Stimulated activated CD8-positive, alpha-beta memory T cell treated with anti-CD3 and anti-CD28 coated beads, Interleukin-4, amount 100 ng/mL, for 24 hours (primary cell): ENCODE measurements at regions not wholly inside any gene's neighbourhood (a gene's known extent, or its start where the extent isn't known, plus 50 kb on each side); places are given as distances from the start of the nearest gene placed in this dataset.

ENCODE experiments used
- DNase-seq: peaks from one replicate; pipeline ENCODE4 v3.0.0-alpha.2; 2020; ENCODE audit warnings: low read depth

DNA sequence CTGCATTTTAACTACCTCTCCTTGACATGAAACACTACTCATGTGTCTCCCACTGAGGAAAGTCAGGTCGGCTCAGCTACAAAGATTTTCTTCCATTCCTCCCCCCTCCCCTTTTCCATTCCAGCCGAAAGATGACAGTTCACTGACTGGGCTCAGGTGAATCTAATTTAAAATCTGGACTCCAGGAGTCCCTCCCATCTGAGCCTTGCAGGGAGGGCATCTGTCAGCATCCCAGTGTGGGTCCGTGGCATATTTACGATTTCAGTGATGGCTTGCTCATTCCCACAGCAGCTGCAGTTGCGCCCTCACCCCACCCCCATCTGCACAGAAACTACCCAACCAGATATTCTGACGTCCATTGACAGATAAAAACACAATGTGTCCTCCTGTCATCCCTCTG is 153.7 kb upstream of the ARRDC4 start:
- DNase-seq, result no peak

DNA sequence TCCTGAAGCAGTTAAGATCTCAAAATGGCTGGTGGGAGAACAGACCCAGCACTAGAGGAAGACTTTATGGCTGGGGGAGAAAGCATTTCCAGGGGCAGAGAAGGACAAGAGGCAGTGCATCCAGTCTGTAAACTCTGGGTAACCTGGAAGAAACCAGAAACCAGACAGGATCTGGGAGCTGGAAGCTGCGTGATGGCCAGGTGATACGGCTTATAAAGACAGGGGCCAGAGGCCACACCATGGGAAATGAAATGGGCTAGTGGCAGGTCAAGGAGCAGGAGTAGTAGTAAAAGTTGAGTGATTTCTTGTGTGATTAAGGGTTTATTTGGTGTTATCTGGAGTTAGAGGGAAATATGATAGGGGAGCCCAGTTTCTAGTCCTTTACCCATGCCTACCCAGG is 144.7 kb upstream of the ARRDC4 start:
- no peak for DNase-seq

DNA sequence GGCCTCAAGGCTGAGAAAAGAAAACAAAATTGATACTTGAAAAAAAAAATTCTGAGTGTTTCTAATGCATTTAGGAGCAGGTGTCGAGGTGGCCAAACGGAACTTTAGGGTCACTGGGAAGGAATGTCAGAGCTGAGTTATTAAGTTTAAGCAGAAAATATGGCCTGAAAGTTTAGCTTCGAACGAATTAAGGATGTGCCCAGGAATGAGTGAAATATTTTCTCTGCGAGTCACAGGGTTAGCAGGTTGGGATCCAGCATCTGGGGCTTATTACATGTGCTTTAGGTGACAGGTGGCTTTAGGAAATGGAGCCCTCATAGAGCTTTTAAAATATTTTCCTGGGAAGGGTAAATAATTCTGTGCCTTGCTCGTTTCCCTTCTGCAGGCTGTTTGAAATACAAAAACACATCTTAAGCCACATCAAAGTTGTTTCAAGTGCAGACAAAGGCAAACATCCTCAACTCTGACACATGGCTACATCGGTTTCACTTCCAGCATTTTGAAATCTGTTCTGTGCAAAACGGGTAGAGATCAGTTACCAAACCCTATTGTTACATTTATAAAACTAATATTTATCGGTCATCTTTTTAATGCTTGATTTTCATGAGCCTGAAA is 143.1 kb upstream of the ARRDC4 start:
- no peak for DNase-seq

DNA sequence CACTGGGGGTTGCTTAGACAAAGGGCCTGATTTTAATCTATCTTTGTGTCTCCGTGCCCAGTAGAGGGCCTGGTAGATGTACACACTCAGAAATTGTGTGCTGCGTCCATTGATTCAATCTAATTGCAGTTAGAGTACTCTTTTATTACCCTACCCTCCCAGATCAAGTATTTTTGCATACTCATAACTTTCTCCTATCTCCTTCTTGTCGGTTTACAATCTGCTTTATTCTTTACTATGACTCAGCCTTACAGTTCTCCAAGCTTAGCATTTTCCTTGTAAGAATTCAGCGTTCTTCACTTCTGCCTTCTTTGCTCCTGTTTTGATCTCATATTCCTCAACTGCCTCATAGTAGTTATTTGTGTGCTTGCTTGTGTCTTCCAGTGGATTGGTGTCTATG is 124.5 kb upstream of the ARRDC4 start:
- no peak for DNase-seq

DNA sequence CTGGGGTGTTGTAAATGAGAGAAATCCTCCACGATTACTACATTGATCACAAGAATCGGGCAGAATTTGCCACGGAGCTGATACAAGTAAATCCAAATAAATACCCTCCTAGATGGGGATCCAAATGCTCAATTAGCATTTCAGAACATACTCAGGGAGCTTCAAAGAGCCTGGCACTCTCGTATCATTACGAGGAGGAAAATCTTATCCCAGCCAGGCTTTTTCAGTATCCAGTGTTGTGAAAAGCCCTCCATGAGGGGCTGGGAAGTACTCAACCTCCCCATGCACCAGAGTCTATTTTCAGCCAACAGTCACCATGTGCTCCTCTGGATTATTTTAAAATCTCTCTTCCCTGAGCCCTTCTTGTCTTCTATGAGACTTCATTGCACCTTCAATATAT is 122.6 kb upstream of the ARRDC4 start:
- no peak for DNase-seq

DNA sequence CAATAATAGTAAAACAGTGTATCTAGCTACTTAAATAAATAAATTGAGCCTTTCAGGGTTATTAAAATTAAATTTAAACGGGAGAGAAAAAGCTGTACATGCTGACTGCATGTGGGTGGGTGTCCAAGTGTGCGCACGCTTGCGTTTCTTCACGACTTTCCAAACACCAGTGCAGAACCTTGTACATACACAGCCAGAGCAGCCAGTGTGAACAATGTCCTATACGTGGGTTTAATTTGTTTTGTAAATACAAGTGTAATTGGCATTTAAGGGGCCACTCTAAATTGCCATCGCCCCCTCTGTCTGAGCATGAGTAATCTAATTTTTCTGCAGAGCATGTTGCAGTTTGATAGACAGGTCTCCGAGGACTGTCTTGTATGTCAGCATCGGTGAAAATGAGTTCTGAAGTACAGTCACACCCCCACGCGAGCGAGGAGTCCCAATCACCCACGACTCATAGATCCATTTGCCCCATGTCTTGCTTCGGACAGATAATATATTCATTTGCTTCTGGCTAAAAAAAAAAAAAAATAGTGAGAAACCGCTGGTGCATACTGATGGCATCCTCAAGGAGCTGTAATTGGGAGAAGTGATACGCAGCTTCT is 121.8 kb upstream of the ARRDC4 start:
- DNase-seq, result no peak

DNA sequence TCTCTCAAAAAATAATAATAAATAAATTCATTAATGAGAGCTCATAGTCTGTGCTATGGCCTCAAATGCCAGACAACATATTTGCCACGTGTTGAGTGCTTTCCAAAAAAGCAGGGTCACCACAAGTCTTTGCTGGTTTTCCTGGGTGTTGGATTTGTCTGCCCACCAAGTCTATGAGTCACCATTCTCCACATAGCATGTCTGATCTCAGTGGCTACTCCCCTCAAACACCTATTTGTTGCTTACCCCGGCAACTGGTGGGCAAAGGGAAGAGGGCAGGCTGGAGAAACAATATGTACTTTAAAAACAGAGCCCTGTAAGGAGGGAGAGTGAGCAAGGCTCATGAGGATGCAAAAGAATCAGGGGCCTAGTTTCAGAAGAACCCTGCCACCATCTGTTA is 120.0 kb upstream of the ARRDC4 start:
- no peak for DNase-seq

DNA sequence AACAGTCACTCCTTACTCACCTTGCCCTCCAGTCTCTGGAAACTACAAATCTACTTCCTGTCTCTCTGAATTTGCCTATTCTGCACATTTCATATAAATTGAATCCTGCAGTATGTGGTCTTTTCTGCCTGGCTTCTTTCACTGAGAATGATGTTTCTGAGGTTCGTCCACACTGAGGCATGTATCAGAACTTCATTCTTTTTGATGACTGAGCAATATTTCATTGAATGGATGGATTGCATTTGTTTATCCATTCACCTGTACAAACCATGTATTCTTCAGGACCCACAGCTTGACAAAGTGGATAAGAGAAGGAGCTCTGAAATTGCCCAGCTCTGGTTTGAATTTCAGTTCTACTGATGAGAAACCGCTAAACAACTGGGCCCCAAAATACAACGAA is 118.9 kb upstream of the ARRDC4 start:
- no peak for DNase-seq

DNA sequence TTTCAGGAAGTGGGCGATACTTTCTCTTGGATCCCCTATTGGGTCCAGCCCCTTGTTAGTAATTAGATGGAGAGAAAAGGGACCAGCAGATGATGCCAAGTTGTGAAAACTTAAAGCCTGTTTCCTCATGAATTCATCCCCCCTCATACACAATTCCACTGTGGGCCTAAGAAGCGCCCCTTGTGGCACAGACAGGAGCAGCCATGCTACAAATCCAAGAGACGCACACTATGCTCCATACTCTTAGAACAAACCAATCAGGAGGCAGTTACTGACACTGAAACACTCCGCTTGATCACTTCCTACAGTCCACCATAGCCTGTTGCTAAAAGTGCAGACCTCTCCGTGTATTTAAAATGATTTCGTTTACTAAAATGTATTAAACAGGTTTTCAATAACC is 111.3 kb upstream of the ARRDC4 start:
- DNase-seq, result no peak

DNA sequence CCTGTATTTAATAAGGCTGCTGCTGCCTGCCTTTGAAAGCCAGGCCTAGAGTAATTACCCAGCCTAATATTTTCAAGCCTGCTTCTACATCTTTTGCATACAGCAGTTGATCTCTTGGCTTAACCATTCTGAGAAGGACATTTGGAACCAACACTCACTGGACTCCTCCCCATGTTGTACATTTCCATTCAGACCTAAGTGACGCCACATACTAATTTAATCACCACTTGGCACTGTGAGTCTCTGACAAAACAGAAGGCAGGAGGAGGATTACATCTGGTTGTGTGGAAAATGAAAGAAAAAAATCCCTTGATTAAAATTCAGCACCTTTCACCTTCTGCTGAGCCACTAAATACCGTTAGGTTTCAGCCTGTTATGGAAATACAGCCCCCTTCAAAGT is 102.2 kb upstream of the ARRDC4 start:
- no peak for DNase-seq

DNA sequence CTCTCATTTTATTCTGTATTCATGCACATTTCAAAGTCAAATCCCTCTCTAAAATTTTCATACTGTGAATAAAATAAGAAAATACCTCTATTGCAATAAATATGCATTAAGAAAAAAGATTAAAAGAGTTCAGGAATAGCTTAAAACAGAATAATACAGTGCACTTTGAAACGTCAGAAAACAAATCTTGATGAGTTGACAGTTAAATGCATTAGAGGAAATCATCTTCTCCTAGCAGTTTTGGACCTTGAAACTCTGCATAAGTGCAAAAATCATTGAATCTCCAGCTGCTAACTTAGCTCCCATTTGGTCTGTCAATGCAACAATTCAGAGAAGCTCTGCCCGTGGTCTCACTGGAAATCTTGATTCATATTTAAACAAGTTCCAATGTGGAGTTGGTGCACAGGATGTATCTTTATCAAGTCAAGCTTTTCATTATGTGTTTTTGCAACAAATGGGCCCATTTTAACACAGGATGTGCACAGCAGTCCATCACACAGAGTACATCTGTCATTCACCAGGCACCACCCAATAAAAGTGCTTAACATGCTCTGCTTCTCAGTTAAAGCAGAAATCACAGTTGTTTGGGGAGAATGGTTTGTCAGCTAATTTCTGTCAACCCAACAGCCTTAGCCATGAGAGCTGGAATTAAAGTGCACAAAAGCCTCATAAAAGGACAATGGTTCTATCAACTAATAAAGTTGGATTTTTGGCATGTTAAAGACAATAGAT is 98.8 kb upstream of the ARRDC4 start:
- no peak for DNase-seq

DNA sequence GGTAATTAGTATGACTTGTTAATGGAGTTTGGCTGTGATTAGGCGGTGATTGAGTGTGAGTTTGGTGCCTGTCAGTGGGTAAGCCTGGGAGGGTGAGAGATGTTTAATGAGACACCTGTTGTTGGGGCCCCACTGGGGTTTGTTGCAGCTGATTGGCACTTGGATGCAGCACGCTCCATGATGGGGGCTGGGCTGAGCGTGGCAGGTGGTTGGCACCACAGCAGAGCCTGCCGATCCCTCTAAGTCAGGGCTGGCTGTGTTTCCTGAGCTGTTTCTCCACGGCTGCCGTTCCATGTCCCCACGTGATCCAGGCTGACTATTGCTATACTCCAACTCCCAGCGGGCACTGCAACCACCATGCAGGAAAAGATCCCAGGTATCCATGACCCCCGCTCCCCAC is 93.5 kb upstream of the ARRDC4 start:
- no peak for DNase-seq

DNA sequence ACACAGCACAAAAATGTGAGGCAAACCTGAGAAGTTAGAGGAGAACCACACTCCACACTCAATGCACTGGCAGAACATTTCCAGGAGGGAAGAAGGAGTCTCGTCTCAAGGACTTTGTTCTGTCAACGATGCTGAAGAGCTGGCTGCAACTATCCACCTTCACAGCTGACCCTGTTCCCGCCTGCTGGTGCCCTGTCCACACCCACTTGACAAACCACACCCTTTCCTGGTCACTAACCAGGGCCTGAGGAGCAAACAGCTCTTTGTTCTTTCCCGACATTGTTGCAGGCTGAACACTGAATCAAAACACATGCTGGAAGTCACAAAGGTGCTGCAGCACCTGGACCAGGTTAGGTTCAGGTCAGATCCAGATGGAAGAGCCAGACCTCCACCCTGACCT is 92.6 kb upstream of the ARRDC4 start:
- no peak for DNase-seq

DNA sequence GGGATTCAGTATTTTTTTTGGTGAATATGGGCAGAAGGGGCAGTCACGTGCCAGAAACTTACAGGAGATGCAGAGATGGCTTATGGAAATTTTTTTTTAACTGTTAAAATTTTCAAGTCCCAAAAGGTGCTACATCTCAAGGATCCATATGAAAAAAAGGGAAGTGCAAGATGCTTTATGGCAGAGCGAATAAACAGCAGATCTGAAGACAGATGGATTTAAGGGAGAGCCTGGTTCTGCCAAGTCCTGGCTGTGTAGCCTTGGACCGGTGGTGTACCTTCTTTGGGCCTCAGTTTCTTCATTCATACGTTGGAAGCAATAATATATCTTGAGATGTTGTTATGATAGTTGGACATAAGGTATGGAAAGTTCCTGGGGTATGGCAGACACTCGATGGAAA is 91.5 kb upstream of the ARRDC4 start:
- DNase-seq, result no peak

DNA sequence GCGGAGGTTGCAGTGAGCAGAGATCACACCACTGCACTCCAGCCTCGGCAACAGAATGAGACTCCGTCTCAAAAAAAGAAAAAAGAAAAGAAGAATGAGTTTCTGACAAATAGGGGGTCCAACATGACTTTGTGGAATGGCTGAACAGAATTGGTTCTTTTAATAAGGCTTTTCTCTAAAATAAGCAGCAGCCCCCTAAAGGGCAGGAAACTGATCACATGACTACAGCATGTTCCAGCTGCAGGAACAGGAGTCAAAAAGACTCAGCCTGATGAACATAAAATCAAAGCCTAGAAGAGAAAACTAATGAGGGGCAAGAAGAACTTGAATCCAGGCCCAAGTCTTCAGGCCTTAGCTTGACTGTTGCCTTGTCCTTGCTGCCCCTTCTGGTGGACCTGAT is 89.7 kb upstream of the ARRDC4 start:
- no peak for DNase-seq

DNA sequence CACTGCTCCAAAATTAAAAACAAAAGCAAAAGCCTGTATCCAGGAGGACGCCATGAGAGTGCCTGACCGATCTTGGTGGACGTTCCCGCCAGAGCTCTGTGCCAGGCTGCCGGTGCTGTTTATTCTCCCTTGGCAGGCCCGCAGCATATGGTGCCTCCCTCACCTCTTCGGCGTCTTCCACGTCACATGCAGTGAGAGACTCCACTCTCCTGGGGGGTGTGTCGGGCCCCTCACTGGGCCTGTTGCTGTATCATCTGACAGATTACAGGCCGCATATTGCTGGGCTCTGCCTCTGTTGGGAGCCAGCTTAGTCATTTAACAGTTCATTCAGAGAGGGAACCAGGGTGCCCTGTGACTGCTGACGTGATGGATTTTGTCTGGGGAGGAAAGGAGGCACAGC is 86.4 kb upstream of the ARRDC4 start:
- no peak for DNase-seq

DNA sequence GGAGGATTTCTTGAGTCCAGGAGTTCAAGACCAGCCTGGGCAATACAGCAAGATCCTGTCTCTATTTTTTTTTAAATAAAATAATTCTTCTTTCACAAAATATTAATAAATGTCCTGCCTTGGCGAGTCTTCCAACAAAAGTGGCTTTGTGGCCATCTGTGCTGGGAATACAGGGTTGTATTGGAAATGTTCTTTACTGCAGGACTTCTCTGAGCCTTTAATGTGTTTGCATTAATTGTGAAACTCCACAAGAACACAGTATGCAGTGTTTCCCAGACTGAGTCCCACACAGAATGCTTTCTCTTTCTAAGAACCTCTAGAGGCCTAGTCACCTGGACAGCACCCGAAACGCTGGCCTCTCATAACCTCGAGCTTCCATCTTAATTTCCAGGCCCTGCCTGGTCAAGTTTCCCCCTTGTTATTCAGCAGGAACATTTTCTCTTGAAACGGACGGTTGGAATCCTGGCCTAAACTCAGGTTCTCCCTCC is 85.4 kb upstream of the ARRDC4 start:
- DNase-seq, result no peak

DNA sequence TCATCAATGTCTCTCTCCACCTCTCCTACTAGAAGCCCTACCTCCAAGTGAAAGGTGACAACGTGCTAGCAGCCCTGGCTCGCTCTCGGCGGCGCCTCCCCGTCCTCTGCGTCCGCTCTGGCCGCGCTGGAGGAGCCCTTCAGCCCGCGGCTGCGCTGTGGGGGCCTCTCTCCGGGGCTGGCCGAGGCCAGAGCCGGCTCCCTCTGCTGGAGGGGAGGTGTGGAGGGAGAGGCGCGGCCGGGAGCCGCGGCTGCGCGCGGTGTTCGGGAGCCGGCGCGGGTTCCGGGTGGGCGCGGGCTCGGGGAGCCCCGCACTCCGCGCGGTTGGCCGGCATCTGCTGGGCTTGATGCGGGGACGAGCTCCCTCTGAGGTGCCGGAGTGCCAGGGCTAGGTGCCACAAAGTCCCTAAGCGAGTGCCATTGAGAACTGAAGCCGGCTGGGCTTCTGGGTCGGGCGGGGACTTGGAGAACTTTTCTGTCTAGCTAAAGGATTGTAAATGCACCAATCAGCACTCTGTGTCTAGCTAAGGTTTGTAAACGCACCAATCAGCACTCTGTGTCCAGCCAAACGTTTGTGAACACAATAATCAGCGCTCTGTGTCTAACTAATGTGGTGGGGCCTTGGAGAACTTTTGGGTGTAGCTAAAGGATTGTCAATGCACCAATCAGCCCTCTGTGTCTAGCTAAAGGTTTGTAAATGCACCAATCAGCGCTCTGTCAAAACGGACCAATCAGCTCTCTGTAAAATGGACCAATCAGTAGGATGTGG is 84.8 kb upstream of the ARRDC4 start:
- DNase-seq, result no peak

DNA sequence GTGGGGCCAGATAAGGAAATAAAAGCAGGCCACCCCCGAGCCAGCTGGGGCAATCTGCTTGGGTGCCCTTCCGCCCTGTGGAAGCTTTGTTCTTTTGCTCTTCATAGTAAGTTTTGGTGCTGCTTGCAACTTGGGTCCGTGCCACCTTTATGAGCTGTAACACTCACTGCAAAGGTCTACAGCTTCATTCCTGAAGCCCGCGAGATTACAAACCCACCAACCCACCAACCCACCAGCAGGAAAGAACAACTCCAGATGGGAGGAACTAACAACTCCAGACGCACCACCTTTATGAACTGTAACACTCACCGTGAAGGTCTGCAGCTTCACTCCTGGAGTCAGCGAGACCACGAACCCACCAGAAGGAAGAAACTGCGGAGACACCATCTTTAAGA is 84.2 kb upstream of the ARRDC4 start:
- DNase-seq, result no peak

DNA sequence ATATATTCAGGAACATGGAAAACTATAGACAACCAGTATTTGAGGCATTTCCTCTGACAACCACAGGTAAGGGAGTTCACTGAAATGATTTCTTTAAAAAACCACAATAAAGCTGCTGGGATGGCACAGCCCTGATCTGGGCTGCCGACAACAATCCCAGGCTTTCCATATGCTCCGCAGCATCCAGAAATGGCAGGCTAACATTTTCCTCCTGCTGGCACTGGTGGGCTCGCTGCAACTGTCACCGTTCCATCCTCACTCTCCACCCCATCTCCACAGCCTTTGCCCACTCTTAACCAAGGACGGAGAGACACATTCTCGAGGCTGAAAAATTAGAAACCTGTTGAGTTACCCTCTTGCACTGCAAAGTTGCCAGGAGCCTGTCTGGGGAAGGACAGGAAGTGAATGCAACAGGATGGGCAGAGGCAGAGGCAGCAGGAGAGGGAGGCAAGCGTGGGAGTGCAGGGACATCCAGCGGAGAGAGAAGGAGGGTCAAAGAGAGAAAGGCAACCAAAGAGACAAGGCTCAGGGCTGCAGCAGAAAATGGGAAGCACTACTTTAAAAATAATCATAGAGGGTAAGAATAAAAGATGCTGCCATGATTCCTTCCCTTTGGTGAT is 79.0 kb upstream of the ARRDC4 start:
- DNase-seq, result no peak

DNA sequence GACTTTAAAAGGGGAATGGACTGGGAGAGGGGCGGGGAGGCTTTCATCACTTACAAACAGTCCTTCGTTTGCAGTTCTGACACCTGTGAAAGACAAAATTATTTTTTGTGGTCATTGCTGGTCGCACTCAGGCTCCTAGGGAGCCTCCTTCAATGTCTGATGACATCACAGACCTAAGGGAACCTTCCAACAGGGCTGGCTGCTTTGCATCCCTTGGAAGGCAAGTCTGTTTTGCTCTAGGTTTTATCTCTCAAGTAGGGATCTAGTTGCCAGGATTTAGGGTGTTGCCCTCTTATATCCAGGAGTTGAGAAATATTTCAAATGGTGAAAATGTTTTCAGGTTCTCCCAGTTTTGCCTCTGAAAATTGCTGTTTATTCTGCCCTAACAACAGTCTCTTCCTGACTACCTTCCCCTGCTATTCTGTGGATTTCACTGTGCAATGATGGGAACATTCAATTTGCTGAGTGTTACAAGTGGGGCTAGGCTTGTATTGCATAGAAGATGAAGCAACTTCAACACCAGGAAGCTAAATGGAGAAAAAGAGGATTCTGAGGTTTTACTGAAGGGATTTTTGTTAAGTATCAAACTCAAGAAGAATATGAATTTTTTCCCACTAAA is 75.9 kb upstream of the ARRDC4 start:
- DNase-seq, result no peak

DNA sequence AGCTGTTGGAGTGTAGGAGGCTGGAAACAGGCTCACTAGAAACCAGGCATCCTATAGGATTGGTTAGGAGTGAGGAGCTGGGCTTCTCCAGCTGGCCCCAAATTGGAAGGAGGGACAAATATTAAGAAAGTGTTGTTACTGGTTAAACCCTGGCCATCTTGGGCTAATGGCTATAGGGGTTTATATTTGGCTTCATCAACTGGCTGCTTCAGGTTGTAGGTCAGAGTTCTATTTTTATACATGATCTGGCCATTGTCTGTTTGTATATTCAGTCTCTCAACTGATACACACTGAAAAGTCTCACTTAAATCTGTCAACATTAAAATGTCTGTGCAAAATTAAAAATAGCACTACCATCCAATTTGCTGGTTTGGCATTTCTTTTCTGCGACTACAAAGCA is 70.2 kb upstream of the ARRDC4 start:
- no peak for DNase-seq
